Adipocyte (in vitro differentiated cells): ENCODE measurements at regions not wholly inside any gene's neighbourhood (a gene's known extent, or its start where the extent isn't known, plus 50 kb on each side); places are given as distances from the start of the nearest gene placed in this dataset.

ENCODE experiments used
- DNase-seq: peaks from one replicate; pipeline ENCODE4 v3.0.0-alpha.2; 2015; ENCODE audit warnings: low read depth
- H3K27me3 ChIP-seq: replicated peaks from 2 replicates; pipeline ENCODE4 v1.7.0; 2013; ENCODE audit warnings: mild to moderate bottlenecking, low read length, moderate library complexity; ENCODE audit not compliant: control insufficient read depth, insufficient read depth
- H3K36me3 ChIP-seq: 2 replicates; pipeline ENCODE4 v1.7.0; 2013; ENCODE audit warnings: low read length, mild to moderate bottlenecking, moderate library complexity; ENCODE audit not compliant: control insufficient read depth, insufficient read depth, severe bottlenecking
- H3K4me1 ChIP-seq: 2 replicates; pipeline ENCODE4 v1.7.0; 2013; ENCODE audit warnings: mild to moderate bottlenecking, low read length, moderate library complexity; ENCODE audit not compliant: control insufficient read depth, insufficient read depth
- H3K4me3 ChIP-seq: 2 replicates; pipeline ENCODE4 v1.7.0; 2013; ENCODE audit warnings: mild to moderate bottlenecking, low read length, moderate library complexity
- H3K9ac ChIP-seq: 2 replicates; pipeline ENCODE4 v1.7.0; 2013; ENCODE audit warnings: mild to moderate bottlenecking, low read length, moderate library complexity
- H3K9me3 ChIP-seq: 2 replicates; pipeline ENCODE4 v1.7.0; 2013; ENCODE audit warnings: mild to moderate bottlenecking, low read length, moderate library complexity; ENCODE audit not compliant: control insufficient read depth

GRCh38 chr15:69652751-69653305, 200.2 kb downstream of the RPLP1 start:
- H3K9me3 ChIP-seq: peaks cover 21% of the 10 kb centered on the region
- H3K36me3 ChIP-seq: no peaks in the 10 kb centered on the region
- peaks cover 10% of the 10 kb centered on the region for H3K4me1 ChIP-seq
- no peak for DNase-seq
- peaks cover 67% of the 10 kb centered on the region for H3K27me3 ChIP-seq
- no peak overlapping the region for H3K9ac ChIP-seq
- H3K4me3 ChIP-seq: no peak overlapping the region

GRCh38 chr15:69653306-69653705, 200.7 kb downstream of the RPLP1 start:
- Histone ChIP-seq H3K4me3 (no peak overlapping the region), H3K36me3 (no peaks in the 10 kb centered on the region), H3K4me1 (peaks cover 10% of the 10 kb centered on the region), H3K9ac (no peak overlapping the region), H3K27me3 (peaks cover 66% of the 10 kb centered on the region), H3K9me3 (peaks cover 21% of the 10 kb centered on the region)
- no peak for DNase-seq

- Histone ChIP-seq H3K9me3 (peaks cover 21% of the 10 kb centered on the region), H3K36me3 (no peaks in the 10 kb centered on the region), H3K9ac (no peak overlapping the region), H3K4me3 (no peak overlapping the region), H3K27me3 (peaks cover 65% of the 10 kb centered on the region), H3K4me1 (peaks cover 10% of the 10 kb centered on the region)
- no peak for DNase-seq
Measured at GRCh38 chr15:69653846-69654245, 201.2 kb downstream of the RPLP1 start.

GRCh38 chr15:69656271-69657030, 203.8 kb downstream of the RPLP1 start:
- H3K4me3 ChIP-seq: no peak overlapping the region
- no peaks in the 10 kb centered on the region for H3K36me3 ChIP-seq
- H3K9ac ChIP-seq: no peak overlapping the region
- peaks cover 10% of the 10 kb centered on the region for H3K4me1 ChIP-seq
- H3K9me3 ChIP-seq: peaks cover 21% of the 10 kb centered on the region
- DNase-seq: no peak
- H3K27me3 ChIP-seq: peaks cover 66% of the 10 kb centered on the region

- Histone ChIP-seq H3K4me1 (peaks cover 10% of the 10 kb centered on the region), H3K4me3 (no peak overlapping the region), H3K27me3 (peaks cover 57% of the 10 kb centered on the region), H3K9me3 (peaks cover 19% of the 10 kb centered on the region), H3K9ac (no peak overlapping the region), H3K36me3 (no peaks in the 10 kb centered on the region)
- no peak for DNase-seq
Measured at GRCh38 chr15:69657626-69658025, 205.0 kb downstream of the RPLP1 start.

GRCh38 chr15:69658411-69658945, 205.9 kb downstream of the RPLP1 start:
- Histone ChIP-seq H3K27me3 (peaks cover 55% of the 10 kb centered on the region), H3K4me3 (no peak overlapping the region), H3K9ac (no peak overlapping the region), H3K36me3 (no peaks in the 10 kb centered on the region), H3K4me1 (peaks cover 10% of the 10 kb centered on the region), H3K9me3 (peaks cover 10% of the 10 kb centered on the region)
- no peak for DNase-seq

- Histone ChIP-seq H3K4me3 (no peak overlapping the region), H3K4me1 (peaks cover 10% of the 10 kb centered on the region), H3K9ac (no peak overlapping the region), H3K36me3 (no peaks in the 10 kb centered on the region), H3K9me3 (no peaks in the 10 kb centered on the region), H3K27me3 (peaks cover 54% of the 10 kb centered on the region)
- no peak for DNase-seq
Measured at GRCh38 chr15:69659454-69660050, 206.9 kb downstream of the RPLP1 start.

GRCh38 chr15:69660114-69660513, 207.5 kb downstream of the RPLP1 start:
- H3K9me3 ChIP-seq: no peaks in the 10 kb centered on the region
- no peaks in the 10 kb centered on the region for H3K36me3 ChIP-seq
- H3K4me1 ChIP-seq: peaks cover 10% of the 10 kb centered on the region
- no peak for DNase-seq
- no peak overlapping the region for H3K9ac ChIP-seq
- peaks cover 57% of the 10 kb centered on the region for H3K27me3 ChIP-seq
- no peak overlapping the region for H3K4me3 ChIP-seq

- peaks cover 10% of the 10 kb centered on the region for H3K4me1 ChIP-seq
- no peak overlapping the region for H3K9ac ChIP-seq
- no peak overlapping the region for H3K4me3 ChIP-seq
- H3K9me3 ChIP-seq: no peaks in the 10 kb centered on the region
- H3K36me3 ChIP-seq: no peaks in the 10 kb centered on the region
- no peak for DNase-seq
- H3K27me3 ChIP-seq: peaks cover 60% of the 10 kb centered on the region
Measured at GRCh38 chr15:69660658-69661405, 208.2 kb downstream of the RPLP1 start.

GRCh38 chr15:69661446-69661845, 208.8 kb downstream of the RPLP1 start:
- DNase-seq: no peak
- H3K4me1 ChIP-seq: peaks cover 8% of the 10 kb centered on the region
- no peaks in the 10 kb centered on the region for H3K36me3 ChIP-seq
- no peaks in the 10 kb centered on the region for H3K9me3 ChIP-seq
- H3K4me3 ChIP-seq: no peak overlapping the region
- peaks cover 63% of the 10 kb centered on the region for H3K27me3 ChIP-seq
- no peak overlapping the region for H3K9ac ChIP-seq
